HG03108 (cell line): ENCODE measurements at regions not wholly inside any gene's neighbourhood (a gene's known extent, or its start where the extent isn't known, plus 50 kb on each side); places are given as distances from the start of the nearest gene placed in this dataset.

ENCODE experiments used
- ATAC-seq: cut with Tn5 transposase; IDR thresholded peaks from one replicate; pipeline ENCODE4 v1.9.1; 2021; ENCODE audit warnings: moderate library complexity; ENCODE audit not compliant: unreplicated experiment

GRCh38 chr5:6831678-6832671 is 118.7 kb downstream of the TENT4A start:
- ATAC-seq: no peak

DNA sequence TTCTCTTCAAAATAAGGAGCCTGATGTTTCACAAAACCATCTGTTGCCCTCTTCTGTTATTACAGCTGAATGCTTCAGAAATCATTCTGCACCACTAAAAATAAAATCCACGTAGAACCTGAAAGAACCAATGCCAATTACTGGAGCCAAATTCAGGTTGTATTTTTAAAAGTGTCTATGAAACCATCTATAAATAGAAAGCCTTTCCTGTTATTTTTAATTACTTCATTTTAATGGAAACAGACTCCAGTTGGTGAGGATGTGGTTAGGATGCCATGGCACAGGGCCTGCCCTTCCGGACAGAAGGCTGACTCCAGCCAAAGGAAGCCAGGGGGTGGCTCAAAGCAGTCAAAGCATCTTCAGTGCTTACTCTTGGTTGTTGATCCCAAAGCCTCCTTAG is 119.8 kb downstream of the TENT4A start:
- no peak for ATAC-seq

GRCh38 chr5:6833406-6833805 is 120.2 kb downstream of the TENT4A start:
- no peak for ATAC-seq

GRCh38 chr5:6837095-6837494 is 123.9 kb downstream of the TENT4A start:
- ATAC-seq: no peak

DNA sequence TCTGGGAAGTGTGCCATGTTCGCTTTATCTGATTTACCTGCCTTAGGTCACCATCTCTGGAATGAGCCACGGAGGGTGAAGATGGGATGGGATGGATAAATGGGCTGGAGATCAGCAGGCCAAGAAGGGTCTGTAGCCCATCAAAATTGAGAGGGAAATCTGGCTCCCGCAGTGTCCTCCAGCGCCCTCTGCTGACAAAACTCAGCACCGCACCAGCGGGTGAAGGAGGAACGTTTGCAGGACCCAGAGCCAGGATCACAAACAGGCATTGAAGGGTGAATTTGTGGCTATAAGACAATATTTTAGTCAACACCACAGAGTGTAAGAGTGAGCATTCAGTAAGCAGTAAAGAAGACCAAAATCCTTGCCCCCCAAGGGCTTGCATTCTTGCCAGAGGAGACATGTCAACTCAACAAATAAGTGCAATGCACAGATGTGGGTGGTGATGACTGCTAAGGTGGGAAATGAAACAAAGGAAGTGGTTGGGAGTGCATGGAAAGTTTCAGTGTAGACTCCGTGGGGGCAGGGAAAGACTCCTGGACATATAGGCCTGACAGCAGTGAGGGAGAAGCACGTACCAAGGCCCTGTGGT is 124.4 kb downstream of the TENT4A start:
- no peak for ATAC-seq

DNA sequence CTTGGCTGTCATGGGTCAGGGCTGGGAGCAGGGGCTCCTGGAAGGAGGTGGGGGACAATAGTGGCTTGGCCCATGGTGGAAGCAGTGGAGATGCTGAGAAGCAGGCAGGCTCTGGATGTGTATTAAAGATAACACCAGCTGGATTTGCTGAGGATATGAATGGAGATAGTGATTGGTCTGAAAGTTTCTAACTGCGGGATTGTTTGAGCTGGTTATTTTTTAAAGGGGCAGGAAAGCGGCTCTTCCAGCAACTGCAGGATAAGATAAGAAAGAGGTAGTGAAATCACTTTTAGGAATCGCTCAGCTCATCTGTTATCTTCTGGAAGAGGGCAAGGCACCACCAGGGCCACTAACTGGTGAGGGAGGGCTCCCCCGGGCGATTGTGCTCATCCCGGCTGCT is 125.5 kb downstream of the TENT4A start:
- no peak for ATAC-seq

GRCh38 chr5:6840136-6840793 is 127.0 kb downstream of the TENT4A start:
- no peak for ATAC-seq

GRCh38 chr5:6843335-6843734 is 130.1 kb downstream of the TENT4A start:
- no peak for ATAC-seq

GRCh38 chr5:6843821-6844220 is 130.6 kb downstream of the TENT4A start:
- no peak for ATAC-seq

DNA sequence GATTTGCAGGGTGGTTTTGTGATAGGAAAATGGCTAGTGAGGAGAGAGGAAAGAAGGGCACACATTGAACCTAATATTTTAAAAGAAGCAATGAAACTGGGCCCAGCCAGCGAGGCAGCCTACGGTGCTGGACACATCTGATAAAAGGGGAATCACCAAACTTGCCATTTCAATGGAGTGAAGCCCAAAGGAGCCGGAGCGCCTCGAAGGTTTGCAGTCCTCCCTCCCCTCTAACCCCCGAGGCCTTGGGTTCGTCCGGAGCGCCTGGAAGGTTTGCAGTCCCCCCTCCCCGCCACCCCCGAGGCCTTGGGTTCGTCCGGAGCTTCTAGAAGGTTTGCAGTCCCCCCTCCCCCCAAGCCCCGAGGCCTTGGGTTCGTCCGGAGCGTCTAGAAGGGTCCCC is 132.6 kb downstream of the TENT4A start:
- no peak for ATAC-seq

- ATAC-seq: no peak
Measured at GRCh38 chr5:6847870-6848269, 134.6 kb downstream of the TENT4A start.

DNA sequence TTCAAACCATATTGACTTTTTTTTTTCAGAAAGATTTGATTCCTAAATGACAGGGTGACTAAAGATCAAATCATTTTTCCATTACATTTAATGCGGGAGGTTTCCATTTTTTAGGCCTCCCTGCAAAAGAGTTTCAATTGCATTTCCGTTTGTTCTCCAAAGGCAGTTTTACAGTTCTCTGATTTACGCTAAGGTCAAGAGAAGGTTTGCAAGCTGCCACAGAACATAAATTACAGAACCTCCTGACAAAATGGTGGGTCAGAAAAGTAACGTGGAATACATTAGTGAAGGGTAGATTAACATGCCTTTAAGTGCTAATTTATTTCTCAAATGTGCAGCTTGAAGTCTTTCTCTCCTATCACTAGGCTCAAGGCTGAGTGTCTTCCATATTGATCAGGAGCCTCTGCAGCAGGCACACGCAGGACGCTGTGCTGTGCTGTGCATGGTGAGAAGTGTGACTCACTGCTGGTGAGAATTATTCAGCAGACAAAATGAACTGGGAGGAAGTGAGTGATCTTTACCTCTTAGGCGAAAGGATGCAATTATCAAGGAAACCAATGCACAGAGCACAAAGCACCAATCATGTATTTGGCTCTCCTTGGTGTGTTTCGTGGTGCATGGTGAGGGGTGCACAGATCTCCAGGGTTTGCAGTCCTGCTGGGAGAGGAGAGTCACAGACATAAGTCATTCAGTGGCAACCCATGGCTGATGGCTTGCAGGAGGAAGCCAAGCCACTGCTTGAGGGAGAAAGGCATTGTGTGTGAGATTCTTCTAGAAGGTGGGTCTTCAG is 136.3 kb downstream of the TENT4A start:
- ATAC-seq: no peak

DNA sequence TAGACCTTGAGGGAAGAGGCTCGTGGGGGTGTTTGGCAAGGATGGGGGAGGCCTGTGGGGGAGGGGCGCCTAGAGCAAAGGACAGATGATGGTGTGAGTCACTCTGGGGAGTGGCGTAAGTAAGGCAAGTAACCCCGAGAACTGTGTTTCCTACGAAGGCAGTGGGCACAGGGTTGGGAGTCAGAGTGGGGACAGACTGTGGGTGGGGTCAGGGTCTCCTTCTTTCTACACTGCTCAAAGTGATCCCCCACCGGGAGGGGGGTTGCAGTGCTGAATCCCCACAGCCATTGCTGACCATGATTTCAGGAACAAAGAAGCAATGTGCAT is 136.8 kb downstream of the TENT4A start:
- ATAC-seq: no peak

GRCh38 chr5:6856653-6857052 is 143.4 kb downstream of the TENT4A start:
- ATAC-seq: no peak

GRCh38 chr5:6858419-6858818 is 145.2 kb downstream of the TENT4A start:
- ATAC-seq: no peak

- ATAC-seq: no peak
Measured at GRCh38 chr5:6859023-6859422, 145.8 kb downstream of the TENT4A start.

DNA sequence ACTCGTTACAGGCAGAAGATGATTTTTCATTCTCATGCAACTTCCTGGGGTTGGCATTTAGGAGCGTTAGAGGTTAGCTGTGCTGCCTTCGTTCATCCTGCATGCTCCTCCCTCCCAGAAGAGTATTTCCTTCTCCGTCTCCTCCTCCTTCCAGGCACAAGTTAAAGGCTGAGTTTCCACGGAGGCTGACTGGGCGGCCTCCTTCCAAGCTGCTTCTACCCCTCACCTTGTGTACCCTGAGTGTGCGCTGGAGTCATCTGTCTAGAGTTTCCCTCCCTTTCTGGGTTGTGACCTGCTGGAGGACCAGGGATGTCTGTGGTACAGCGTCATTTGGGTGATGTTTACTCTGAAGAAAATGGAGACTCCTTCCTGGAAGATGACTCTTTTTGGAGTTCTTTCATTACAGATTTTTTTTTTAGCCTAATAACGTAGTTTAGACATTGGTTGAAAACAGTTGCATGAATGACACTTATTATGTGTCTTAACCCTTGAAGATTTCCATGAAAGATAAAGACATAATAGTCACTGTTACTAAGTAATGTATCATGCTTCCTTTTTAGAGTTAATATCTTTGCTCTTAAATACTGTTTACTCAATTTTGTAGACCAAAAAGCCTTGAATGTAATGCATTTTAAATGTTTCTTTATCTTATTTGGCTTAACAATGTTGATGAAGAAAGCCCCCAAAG is 146.9 kb downstream of the TENT4A start:
- ATAC-seq: no peak

DNA sequence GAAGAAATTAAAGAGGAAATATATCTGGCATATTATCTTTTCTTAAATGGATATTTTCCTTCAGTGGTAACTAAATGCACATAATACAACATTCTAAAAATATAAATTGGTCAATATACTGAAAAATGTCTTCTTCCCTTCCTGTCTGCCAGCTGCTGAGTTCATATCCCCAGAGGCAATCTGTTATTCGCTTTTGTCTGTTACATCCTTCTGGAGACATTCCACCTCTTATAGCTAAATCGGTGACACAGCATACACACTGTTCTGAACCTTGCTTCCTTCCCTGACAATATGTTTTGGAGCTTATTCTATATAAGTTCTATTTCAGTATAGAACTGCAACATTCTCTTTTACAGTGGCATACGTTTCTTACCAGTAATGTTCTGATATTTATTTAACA is 147.8 kb downstream of the TENT4A start:
- no peak for ATAC-seq

- ATAC-seq: no peak
Measured at GRCh38 chr5:6861667-6862066, 148.4 kb downstream of the TENT4A start.

DNA sequence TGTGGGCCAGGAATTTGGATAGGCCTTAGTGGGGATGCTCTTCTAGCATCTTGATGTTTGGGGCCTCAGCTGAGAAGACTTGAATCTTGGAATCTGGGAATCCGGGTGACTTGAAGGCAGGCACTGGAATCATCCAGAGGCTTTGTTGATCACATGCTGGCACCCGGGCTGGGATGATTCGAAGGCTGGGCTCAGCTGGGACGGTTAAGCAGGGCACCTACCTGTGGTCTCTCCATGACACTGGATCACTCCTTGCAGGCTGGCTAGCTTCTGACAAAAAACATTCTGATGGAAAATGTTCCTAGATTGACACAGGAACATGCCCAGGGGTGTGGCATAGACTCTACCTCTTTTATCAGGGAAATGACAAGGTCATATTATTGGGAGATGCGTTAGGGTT is 149.1 kb downstream of the TENT4A start:
- no peak for ATAC-seq

GRCh38 chr5:6867712-6868111 is 154.5 kb downstream of the TENT4A start:
- no peak for ATAC-seq
